SHP77 treated with DMSO at 0.1 percent for 48 hours (cell line): ENCODE measurements at regions not wholly inside any gene's neighbourhood (a gene's known extent, or its start where the extent isn't known, plus 50 kb on each side); places are given as distances from the start of the nearest gene placed in this dataset.

ENCODE experiments used
- DNase-seq: peaks from one replicate; lab custom pipeline; 2025; lab: John Stamatoyannopoulos, UW

- DNase-seq: no peak
Measured at GRCh38 chr14:58846682-58847465, 209.1 kb downstream of the DACT1 start.

GRCh38 chr14:58848365-58848764, 210.6 kb downstream of the DACT1 start:
- no peak for DNase-seq

- DNase-seq: no peak
Measured at GRCh38 chr14:58849601-58850000, 211.8 kb downstream of the DACT1 start.

GRCh38 chr14:58850011-58850410, 212.2 kb downstream of the DACT1 start:
- DNase-seq: no peak

GRCh38 chr14:58861586-58861985, 223.8 kb downstream of the DACT1 start:
- DNase-seq: no peak

- no peak for DNase-seq
Measured at GRCh38 chr14:58862416-58863160, 224.8 kb downstream of the DACT1 start.

GRCh38 chr14:58863661-58864345, 226.0 kb downstream of the DACT1 start:
- no peak for DNase-seq

GRCh38 chr14:58864751-58865513, 227.2 kb downstream of the DACT1 start:
- DNase-seq: no peak

GRCh38 chr14:58865514-58866281, 227.9 kb downstream of the DACT1 start:
- no peak for DNase-seq

- no peak for DNase-seq
Measured at GRCh38 chr14:58866391-58866790, 228.6 kb downstream of the DACT1 start.

GRCh38 chr14:58870961-58871360, 233.2 kb downstream of the DACT1 start:
- DNase-seq: no peak

- DNase-seq: no peak
Measured at GRCh38 chr14:58871573-58871972, 233.8 kb downstream of the DACT1 start.

- DNase-seq: no peak
Measured at GRCh38 chr14:58872061-58872460, 234.3 kb downstream of the DACT1 start.

- no peak for DNase-seq
Measured at GRCh38 chr14:58873228-58873953, 235.6 kb downstream of the DACT1 start.

GRCh38 chr14:58875613-58876012, 237.9 kb downstream of the DACT1 start:
- DNase-seq: no peak

- no peak for DNase-seq
Measured at GRCh38 chr14:58876608-58877007, 238.8 kb downstream of the DACT1 start.

GRCh38 chr14:58878439-58879139, 240.8 kb downstream of the DACT1 start:
- no peak for DNase-seq

GRCh38 chr14:58881433-58881832, 243.7 kb downstream of the DACT1 start:
- no peak for DNase-seq

- no peak for DNase-seq
Measured at GRCh38 chr14:58882577-58883018, 244.8 kb downstream of the DACT1 start.

GRCh38 chr14:58884442-58884841, 246.7 kb downstream of the DACT1 start:
- DNase-seq: no peak
